ENCODE measurements at regions not wholly inside any gene's neighbourhood (a gene's known extent, or its start where the extent isn't known, plus 50 kb on each side); places are given as distances from the start of the nearest gene placed in this dataset.

GRCh38 chr6:111971181-111971841 is 82.6 kb upstream of the CCN6 start:
- no peaks in the 10 kb centered on the region for H3K36me3 ChIP-seq (ENCODE audit: insufficient read depth, low read length)
- H3K79me2 ChIP-seq (replicated peaks; ENCODE audit: insufficient read depth, low read length): no peaks in the 10 kb centered on the region
- H3K9me2 ChIP-seq (ENCODE audit: insufficient read depth, low read length): no peaks in the 10 kb centered on the region
- TF ChIP-seq MXI1 (conservative IDR thresholded peaks at IDR 0.05; ENCODE audit: poor library complexity, severe bottlenecking) (no peak), CTCF (IDR thresholded peaks at IDR 0.05; ENCODE audit: poor library complexity, severe bottlenecking) (no peak), EZH2 (IDR thresholded peaks at IDR 0.05; ENCODE audit: borderline replicate concordance, insufficient read depth, low read length, poor library complexity, severe bottlenecking) (no peak), RAD21 (conservative IDR thresholded peaks at IDR 0.05) (no peak), EP300 (conservative IDR thresholded peaks at IDR 0.05; ENCODE audit: poor library complexity, severe bottlenecking) (no peak), REST (IDR thresholded peaks at IDR 0.05; ENCODE audit: borderline replicate concordance) (no peak), TAF1 (IDR thresholded peaks at IDR 0.05; ENCODE audit: low read depth) (no peak)
- H3K9ac ChIP-seq (ENCODE audit: low read length): no peak overlapping the region
- H2AFZ ChIP-seq (ENCODE audit: low read depth, low read length): no peak overlapping the region
- no peaks in the 10 kb centered on the region for H4K20me1 ChIP-seq (ENCODE audit: insufficient read depth)
- H3K4me3 ChIP-seq (ENCODE audit: low read length): no peak overlapping the region
- H3K9me3 ChIP-seq (ENCODE audit: low read length): no peaks in the 10 kb centered on the region
- no peaks in the 10 kb centered on the region for H3F3A ChIP-seq (ENCODE audit: insufficient read depth, low read length, poor library complexity, severe bottlenecking)
- no peak overlapping the region for H3K4me2 ChIP-seq (ENCODE audit: low read length)
- H3K27me3 ChIP-seq (ENCODE audit: insufficient read depth, low read depth, low read length): no peaks in the 10 kb centered on the region
- H3K27ac ChIP-seq (ENCODE audit: low read length): no peak overlapping the region

GRCh38 chr6:111971866-111972532 is 81.9 kb upstream of the CCN6 start:
- Histone ChIP-seq H3K4me2 (ENCODE audit: low read length) (no peak overlapping the region), H2AFZ (ENCODE audit: low read depth, low read length) (no peak overlapping the region)

More at GRCh38 chr6:111971866-111972532, 81.9 kb upstream of the CCN6 start:
- H3K9me3 ChIP-seq (ENCODE audit: low read length): no peaks in the 10 kb centered on the region
- no peak overlapping the region for H3K4me3 ChIP-seq (ENCODE audit: low read length)
- H3K9me2 ChIP-seq (ENCODE audit: insufficient read depth, low read length): no peaks in the 10 kb centered on the region
- H3F3A ChIP-seq (ENCODE audit: insufficient read depth, low read length, poor library complexity, severe bottlenecking): no peaks in the 10 kb centered on the region
- TF ChIP-seq EP300 (conservative IDR thresholded peaks at IDR 0.05; ENCODE audit: poor library complexity, severe bottlenecking) (no peak), TAF1 (IDR thresholded peaks at IDR 0.05; ENCODE audit: low read depth) (no peak), REST (IDR thresholded peaks at IDR 0.05; ENCODE audit: borderline replicate concordance) (no peak), POLR2AphosphoS5 (IDR thresholded peaks at IDR 0.05) (no peak), SMC3 (conservative IDR thresholded peaks at IDR 0.05; ENCODE audit: poor library complexity) (no peak), EZH2 (IDR thresholded peaks at IDR 0.05; ENCODE audit: borderline replicate concordance, insufficient read depth, low read length, poor library complexity, severe bottlenecking) (no peak), CTCF (IDR thresholded peaks at IDR 0.05; ENCODE audit: poor library complexity, severe bottlenecking) (no peak), MXI1 (conservative IDR thresholded peaks at IDR 0.05; ENCODE audit: poor library complexity, severe bottlenecking) (no peak), RAD21 (conservative IDR thresholded peaks at IDR 0.05) (no peak)
- no peaks in the 10 kb centered on the region for H3K79me2 ChIP-seq (replicated peaks; ENCODE audit: insufficient read depth, low read length)
- H3K27me3 ChIP-seq (ENCODE audit: insufficient read depth, low read depth, low read length): no peaks in the 10 kb centered on the region
- H4K20me1 ChIP-seq (ENCODE audit: insufficient read depth): no peaks in the 10 kb centered on the region
- H3K9ac ChIP-seq (ENCODE audit: low read length): no peak overlapping the region
- no peaks in the 10 kb centered on the region for H3K36me3 ChIP-seq (ENCODE audit: insufficient read depth, low read length)
- H3K27ac ChIP-seq (ENCODE audit: low read length): no peak overlapping the region
